NCI-H1092 (cell line): ENCODE measurements at regions not wholly inside any gene's neighbourhood (a gene's known extent, or its start where the extent isn't known, plus 50 kb on each side); places are given as distances from the start of the nearest gene placed in this dataset.
A peak's percentile ranks its signal among the peaks of the same experiment; 100 is the strongest.
"Not testable (repeated sequence)": the region's sequence is repeated elsewhere in the genome, so short reads cannot be mapped to it uniquely, and the experiment has no call there.

Experiments used
- DNase-seq: peaks from one replicate; lab custom pipeline; 2025; lab: John Stamatoyannopoulos, UW

- not testable (repeated sequence) for DNase-seq
Observed at GRCh38 chr2:17193433-17193890, 324.8 kb downstream of the RAD51AP2 start.

DNA sequence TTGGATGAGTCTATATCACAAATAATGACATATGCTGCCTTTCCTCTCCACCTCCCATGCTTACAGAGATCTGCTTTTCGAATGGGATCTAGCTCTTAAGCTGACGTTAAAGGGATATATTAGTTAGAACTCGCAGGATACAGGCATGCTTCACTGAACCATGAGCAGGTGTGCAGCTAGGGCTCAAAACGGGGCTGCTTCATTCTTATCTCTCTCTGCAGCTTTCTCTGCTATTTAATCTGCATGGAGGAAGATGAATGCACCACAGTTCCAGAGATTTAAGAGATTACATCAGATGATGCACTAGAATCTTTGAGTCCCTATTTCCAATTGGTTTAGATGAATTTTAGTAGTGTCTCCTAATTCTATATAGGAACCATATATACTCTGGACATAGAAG, 327.0 kb downstream of the RAD51AP2 start:
- no peak for DNase-seq

GRCh38 chr2:17190527-17190926, 327.7 kb downstream of the RAD51AP2 start:
- no peak for DNase-seq

DNA sequence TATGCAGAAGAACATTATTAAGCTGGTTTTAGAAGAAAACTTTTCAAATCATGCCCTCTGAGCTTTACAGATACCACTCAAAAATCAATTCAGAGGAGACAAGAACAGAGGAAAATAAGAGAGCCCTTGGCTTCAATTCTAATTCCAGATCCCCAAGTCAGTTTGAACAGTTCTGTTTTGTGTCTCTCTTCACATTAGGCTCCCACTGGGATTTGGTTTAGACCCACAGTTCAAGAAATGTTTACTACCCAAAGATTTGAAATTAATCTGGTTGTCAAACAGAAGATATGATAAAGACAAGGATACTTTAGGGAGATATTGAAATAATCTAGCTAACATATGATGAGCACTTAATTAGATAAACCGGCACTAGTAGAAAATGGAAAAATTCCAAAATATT, 329.5 kb downstream of the RAD51AP2 start:
- DNase-seq, result no peak

DNA sequence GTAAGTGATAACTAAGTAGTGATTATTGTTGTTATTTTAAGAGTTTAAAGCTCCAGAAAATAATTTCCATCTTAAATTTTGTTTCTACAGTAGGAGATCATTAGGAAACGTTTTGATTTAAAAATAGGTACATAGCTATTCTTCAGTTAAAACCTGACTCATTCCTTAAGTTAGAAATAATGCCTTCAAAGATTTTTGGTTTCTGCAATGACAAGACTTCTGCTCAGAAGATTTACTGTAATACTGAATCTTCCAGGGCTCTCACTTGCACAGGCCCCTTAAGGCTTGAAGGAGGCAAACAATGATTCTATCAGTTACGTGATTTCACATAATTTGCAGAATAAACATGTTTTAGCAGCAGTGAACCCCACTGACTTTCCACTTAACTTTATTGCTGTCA, 333.7 kb downstream of the RAD51AP2 start:
- DNase-seq, result no peak

GRCh38 chr2:17182399-17182798, 335.8 kb downstream of the RAD51AP2 start:
- no peak for DNase-seq

DNA sequence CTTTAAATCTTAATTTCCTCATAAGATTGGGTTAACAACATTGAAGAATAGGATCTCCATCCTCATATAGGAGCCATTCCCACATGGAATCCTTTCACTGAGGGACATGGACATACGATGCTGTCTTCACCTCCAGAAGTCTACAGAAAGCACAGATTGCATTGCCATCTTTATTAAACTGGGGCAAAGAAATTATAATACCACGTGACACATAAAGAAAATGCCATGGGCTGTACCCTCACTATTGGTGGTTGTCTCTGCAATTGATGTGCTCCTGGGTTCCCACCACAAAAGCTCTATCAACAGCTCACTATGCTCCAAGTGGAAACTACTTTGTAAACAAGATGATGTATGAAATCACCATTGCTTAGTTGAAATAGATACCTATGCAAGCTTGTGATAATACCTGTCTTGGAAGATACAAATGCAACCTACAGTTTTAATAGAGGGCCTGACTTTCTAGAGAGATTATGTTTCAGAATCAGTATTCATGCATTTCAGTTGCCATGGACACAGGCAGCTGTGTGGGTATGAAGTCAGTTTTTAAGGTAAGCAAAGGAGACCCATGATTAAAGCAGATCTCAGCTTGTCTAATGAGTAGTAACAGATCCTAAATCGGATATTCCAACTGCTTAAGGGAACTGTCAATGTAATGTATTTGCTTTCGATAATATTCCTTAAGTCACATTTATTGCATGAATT, 337.0 kb downstream of the RAD51AP2 start:
- DNase-seq, result no peak

DNA sequence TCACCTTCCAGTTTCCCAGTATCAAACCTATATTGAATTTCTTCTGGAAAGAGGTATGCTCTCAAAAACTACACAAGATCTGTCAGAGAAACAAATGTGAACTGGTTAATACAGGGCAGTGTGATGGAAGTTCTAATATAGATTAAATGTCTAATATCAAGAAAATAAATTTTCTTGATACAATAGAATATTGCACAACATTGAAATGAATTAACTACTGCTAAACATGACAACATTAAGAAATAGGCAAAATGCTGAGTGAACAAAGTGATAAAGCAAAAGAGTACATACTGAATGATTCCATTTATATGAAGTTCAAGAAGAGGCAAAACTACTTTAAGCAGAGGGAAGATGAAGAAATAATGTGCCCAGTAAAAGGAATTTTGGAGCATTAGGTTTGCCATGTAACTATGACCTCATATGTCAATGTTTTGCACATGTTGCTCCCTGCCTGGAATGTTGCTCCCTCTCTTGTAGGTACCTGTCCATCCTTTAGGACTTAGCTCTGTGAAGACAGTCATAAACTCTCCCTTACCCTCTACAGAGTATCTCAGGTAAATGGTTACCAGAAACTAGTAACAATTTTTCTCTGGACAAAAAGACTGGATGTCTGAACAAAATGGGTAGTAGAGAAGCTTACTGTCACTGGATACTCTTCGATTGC, 339.0 kb downstream of the RAD51AP2 start:
- no peak for DNase-seq

GRCh38 chr2:17177088-17177487, 341.2 kb downstream of the RAD51AP2 start:
- no peak for DNase-seq

GRCh38 chr2:17171446-17172049, 346.7 kb downstream of the RAD51AP2 start:
- no peak for DNase-seq

- peak; percentile 66 for DNase-seq
Observed at GRCh38 chr2:17166506-17166905, 351.7 kb downstream of the RAD51AP2 start.

GRCh38 chr2:17164550-17164949, 353.7 kb downstream of the RAD51AP2 start:
- no peak for DNase-seq

DNA sequence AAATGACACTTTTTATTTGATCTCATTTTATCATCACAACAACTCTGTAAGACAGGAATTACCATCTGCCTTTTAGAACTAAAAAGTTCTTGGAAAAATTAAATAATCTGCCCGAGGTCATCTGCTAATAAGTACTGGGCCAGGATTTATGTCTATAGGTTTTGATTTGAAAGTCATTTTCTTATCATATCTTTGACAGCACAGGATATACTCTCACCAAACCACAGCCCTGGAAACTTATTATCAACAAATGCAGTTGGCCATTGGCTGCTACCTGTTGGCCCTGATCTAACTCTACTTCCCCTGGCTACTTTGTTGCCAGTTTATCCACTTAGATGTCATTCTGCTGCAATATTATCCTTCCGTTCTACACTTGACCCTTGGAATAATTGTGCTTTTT, 354.6 kb downstream of the RAD51AP2 start:
- no peak for DNase-seq

DNA sequence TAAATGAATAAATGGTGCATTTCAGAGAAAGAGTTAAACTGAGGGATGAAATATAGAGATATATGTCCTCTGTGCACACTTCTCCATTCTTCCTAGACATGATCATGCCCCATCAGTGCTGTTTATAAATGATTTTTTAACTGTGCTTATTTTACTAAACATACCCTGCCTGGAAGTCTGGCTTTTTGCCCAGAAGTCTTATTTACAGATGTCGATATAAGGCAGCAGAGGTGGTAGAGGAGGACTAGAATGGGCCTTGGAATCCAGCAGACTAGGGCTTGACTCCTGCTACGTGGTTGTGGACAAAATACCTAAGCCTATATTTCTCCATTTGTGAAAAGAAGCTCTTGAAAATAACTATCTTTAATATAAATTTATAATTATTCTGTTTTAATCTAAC, 355.5 kb downstream of the RAD51AP2 start:
- peak; percentile 33 for DNase-seq

DNA sequence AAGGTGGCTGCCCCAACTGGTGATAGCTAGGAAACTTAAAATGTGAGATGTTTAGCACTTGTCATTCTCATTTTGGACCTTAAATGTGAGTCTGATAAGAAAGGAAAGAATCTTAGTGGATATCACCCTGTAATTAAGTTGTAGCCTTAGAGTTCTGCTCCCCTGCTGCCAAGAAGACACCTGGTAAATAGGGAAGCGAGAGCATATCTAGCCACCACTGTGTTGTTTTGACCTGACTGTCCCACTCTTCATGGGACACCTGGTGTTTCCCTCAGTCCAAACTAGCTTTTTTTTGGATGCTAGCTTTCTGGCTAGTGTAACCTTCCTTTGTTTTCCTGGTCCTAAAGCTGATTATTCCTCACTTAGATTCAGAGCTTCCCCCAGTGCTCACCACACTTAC, 357.6 kb downstream of the RAD51AP2 start:
- no peak for DNase-seq

DNA sequence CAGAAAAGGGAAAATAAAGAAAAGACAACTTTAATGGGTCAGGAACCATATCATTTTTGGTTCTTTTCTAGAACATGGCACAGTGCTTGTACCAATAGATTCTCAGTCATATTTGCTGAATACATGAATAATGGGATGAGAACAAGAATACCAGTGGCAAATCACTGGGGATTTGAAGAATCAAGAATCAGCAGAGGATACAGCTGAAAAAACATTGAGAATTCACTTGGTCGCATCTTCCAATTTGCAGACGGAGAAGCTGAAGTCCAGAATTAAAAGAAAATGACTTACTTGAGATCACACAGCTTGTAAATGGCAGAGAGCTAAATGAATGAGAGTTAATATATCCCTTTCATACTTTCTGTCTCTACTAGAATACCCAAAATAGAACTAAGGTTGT, 362.2 kb downstream of the RAD51AP2 start:
- no peak for DNase-seq

- no peak for DNase-seq
Observed at GRCh38 chr2:17149945-17150344, 368.3 kb downstream of the RAD51AP2 start.

GRCh38 chr2:17148407-17149145, 369.7 kb downstream of the RAD51AP2 start:
- DNase-seq, result no peak

GRCh38 chr2:17146358-17146757, 371.9 kb downstream of the RAD51AP2 start:
- no peak for DNase-seq

DNA sequence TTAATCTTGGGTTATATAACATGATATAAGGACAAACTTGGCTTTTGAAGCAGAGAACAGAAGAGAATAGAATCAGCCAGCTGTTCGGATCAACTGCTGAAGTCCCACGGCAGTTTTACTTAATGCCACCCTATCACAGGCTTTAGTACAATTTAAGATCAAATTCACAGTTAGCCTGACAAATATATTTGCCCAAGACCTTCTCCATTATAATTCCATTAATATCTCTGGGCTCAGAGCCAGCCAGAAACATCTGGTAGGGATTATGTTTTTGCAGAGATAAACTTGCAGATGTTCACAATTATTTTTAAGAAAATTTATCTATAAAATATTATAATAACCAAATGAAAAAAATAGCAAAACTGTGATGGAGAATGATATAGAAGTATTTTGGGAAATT, 381.4 kb downstream of the RAD51AP2 start:
- DNase-seq, result no peak

- DNase-seq, result no peak
Observed at GRCh38 chr2:17136231-17136630, 382.0 kb downstream of the RAD51AP2 start.

DNA sequence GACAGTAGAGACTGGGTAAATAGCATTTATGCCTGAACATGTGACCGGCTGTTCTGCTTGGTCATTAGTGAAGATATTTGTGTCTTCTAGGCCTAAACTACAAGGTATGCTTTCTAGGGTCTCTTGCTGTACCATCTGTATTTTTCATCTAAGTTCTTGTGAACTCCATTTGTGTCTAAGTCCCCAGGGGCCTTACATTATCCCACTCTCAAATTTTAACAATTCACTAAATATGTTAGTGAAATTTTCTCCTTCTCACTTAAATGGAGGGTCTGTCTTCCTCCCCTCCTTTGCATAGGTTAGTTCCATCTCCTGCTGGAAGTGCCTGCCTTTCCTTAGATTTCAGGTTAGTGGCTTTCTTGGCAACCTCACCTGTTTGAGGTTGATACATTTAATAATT, 382.6 kb downstream of the RAD51AP2 start:
- DNase-seq, result no peak
